ENCODE measurements at regions not wholly inside any gene's neighbourhood (a gene's known extent, or its start where the extent isn't known, plus 50 kb on each side); places are given as distances from the start of the nearest gene placed in this dataset.

DNA sequence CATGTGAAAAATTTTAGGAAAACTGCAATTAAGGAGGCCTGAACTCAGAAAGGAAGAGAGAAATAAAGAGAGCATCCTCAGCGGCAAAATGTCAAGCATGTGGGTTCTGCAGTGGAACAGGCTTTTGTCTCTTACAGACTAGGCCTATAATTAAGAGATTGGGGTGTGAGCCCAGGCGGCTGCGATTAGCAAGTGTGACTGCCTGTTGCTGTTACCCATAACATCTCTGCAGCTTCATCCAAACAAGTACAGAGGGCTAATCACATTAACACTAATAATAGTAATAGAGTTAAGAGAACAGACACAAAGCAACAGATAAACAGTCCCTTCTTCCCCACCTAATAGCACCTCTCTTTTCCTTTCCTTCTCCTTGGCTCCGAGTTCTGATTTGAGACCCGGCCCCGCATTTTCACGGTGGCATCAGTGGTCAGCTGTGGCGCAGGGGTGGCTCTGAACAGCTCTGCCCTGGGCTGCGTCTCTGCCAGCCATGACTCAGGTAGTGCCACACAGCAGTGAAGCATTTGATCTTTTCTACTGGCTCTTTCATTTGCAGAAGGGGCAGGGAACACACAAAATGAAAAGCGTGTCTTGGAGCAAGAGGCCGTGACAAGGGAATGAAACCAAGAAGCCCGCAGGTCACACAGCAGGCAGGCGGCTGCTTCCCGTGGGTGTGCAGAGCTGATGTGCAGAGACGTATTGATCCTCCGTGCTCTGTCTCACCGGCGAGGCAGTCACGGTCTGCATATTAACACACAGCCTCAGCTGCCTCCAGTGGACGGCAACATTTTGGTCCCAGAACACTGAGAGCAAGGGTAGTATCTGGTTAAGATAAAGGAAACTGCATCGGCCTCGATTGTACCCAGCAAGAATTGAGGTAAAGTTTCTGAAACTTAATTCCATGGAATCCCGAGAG is 103.1 kb downstream of the KLF6 start:
- DNase-seq, result no peak
- H3K36me3 Mint-ChIP-seq (ENCODE audit: low read depth), result no peaks in the 10 kb centered on the region
- H3K27me3 Mint-ChIP-seq, result no peaks in the 10 kb centered on the region
- H3K4me1 Mint-ChIP-seq (ENCODE audit: low read depth), result peaks cover 23% of the 10 kb centered on the region
- H3K4me3 Mint-ChIP-seq, result no peak overlapping the region
- no peak overlapping the region for H3K27ac Mint-ChIP-seq
- no peaks in the 10 kb centered on the region for H3K9me3 Mint-ChIP-seq

DNA sequence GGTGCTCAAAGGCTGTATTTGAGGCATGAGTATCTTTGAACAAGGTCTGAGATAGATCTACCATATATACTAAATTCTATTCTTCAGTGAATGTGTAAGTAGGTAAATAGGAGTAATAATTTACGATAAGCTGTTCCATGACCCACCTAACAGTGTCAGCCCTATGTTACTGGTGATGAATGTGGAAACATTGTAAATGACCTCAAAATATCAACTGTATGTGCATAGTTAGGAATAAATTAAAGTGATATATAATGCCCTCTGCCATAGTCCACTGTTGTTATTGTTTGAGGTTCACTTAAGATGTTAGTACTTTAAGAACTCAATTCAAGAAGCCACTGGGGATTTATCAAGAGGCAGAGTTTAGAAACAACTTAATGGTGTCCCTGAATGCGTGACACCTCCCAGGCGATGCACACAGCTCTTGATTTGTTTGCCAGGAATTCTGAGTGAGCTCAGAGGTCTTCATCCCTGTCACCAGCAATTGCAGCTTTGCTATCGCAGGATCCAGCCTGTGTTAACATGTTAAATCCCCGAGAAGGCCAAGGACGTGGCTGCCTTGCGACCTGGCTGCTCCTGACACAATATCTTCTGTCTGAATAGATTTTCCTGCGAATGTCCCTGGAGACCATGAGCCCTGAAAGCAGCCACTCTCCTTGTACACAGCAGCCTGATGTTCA is 104.9 kb downstream of the KLF6 start:
- H3K4me3 Mint-ChIP-seq, result no peak overlapping the region
- H3K9me3 Mint-ChIP-seq, result no peaks in the 10 kb centered on the region
- peaks cover 22% of the 10 kb centered on the region for H3K4me1 Mint-ChIP-seq (ENCODE audit: low read depth)
- H3K27me3 Mint-ChIP-seq, result no peaks in the 10 kb centered on the region
- H3K36me3 Mint-ChIP-seq (ENCODE audit: low read depth), result no peaks in the 10 kb centered on the region
- H3K27ac Mint-ChIP-seq, result no peak overlapping the region
- no peak for DNase-seq

DNA sequence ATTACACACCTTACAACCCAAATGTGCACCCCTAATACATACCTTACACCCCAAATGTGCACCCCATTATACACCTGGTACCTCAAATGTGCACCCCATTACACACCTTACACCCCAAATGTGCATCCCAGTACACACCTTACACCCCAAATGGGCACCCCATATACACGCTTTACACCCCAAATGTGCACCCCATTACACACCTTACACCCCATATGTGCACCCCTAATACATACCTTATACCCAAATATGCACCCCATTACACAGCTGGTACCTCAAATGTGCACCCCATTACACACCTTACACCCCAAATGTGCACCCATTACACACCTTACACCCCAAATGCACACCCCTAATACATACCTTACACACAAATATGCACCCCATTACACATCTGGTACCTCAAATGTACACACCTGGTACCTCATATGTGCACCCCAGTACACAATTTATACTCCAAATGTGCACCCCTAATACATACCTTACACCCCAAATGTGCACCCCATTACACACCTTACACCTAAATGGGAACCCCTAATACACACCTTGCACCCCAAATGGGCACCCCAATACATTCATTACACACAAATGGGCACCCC is 106.3 kb downstream of the KLF6 start:
- Mint-ChIP-seq H3K36me3 (ENCODE audit: low read depth) (no peaks in the 10 kb centered on the region), H3K4me1 (ENCODE audit: low read depth) (peaks cover 9% of the 10 kb centered on the region), H3K27me3 (no peaks in the 10 kb centered on the region), H3K9me3 (no peaks in the 10 kb centered on the region), H3K27ac (no peak overlapping the region), H3K4me3 (no peak overlapping the region)
- no peak for DNase-seq

DNA sequence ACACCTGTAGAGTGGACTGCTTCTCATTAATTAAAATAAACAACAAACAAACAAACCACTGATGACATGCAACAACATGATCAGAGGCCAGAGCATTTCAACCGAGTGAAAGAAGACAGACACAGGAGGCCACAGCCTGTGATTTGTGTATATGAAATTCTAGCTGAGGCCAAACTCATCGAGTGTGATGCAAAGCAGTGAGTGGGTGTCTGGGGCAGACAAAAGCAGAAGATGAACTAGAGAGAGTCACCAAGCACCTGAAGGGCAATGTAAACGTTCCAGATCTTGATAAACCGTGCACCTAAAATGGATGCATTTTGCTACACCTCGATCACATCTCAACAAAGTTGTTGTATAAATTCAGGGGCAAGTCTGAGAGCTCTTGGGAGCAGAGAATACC is 108.4 kb downstream of the KLF6 start:
- no peaks in the 10 kb centered on the region for H3K36me3 Mint-ChIP-seq (ENCODE audit: low read depth)
- H3K27me3 Mint-ChIP-seq, result no peaks in the 10 kb centered on the region
- no peaks in the 10 kb centered on the region for H3K9me3 Mint-ChIP-seq
- no peak overlapping the region for H3K27ac Mint-ChIP-seq
- no peak for DNase-seq
- H3K4me1 Mint-ChIP-seq (ENCODE audit: low read depth), result peaks cover 2% of the 10 kb centered on the region
- H3K4me3 Mint-ChIP-seq, result no peak overlapping the region

DNA sequence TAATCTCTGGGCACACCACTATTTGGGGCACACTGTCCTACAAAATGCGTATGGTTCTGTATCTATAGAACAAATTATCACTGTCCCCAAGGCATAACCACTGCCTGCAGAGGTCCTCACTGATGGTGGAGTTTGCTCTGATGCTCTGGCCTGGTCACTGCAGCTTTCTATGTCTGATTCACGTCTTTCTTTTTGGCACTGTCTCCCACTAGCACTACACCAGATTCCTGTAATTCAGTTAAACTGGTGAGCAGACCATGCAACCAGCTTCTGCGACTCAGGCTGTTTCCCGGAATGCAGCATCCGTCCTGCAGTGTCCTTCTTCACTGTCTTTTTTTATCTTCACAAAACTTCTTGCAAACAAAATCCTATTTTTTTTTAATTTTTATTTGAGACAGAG is 112.8 kb downstream of the KLF6 start:
- H3K9me3 Mint-ChIP-seq, result no peaks in the 10 kb centered on the region
- H3K36me3 Mint-ChIP-seq (ENCODE audit: low read depth), result no peaks in the 10 kb centered on the region
- H3K4me3 Mint-ChIP-seq, result no peak overlapping the region
- H3K27me3 Mint-ChIP-seq, result no peaks in the 10 kb centered on the region
- no peak for DNase-seq
- H3K27ac Mint-ChIP-seq, result no peak overlapping the region
- H3K4me1 Mint-ChIP-seq (ENCODE audit: low read depth), result peaks cover 28% of the 10 kb centered on the region

DNA sequence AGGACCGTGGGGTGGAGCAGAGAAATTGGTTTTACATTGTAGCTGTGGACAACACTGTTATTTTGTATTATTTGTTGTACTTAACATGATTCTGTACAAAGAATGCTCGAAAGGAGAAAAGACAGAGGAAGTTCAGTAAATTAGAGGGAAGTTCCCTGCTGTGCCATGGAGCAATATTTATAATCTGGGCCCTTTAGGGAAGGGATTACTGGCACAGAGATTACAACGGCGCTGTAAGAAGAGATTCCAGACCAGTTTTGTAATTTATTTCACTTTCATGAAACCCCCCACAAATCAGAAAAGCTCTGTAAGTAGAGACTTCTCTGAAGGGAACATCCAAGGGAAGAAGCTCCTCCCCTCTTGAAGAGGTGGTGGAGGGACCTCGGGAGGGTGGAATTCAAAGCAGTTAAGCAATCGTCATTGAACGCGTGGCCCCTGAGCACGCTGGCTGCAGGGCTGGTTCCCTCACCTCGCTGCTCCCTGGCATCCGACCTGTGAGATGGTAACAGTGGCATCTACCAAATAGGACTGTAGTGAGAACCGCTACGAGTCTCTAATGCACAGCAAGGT is 113.5 kb downstream of the KLF6 start:
- no peaks in the 10 kb centered on the region for H3K9me3 Mint-ChIP-seq
- no peak overlapping the region for H3K27ac Mint-ChIP-seq

DNA sequence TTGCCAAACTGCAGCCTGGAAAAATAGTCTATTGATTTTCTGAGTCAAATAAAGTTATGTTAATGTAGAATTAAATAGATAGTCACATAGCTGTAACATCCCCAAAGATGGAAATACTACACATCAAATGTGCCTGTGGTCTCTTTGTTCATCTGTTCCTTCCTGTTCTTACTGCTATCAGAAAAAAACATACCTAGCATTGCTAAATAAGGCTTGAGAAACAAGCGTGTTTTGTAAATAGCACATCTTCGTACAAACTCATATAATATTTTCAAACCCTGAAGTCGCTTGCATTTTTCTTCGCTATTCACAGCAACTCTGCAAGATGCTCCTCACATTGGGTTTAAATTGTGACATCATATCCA is 116.1 kb downstream of the KLF6 start:
- no peak for DNase-seq
- H3K36me3 Mint-ChIP-seq (ENCODE audit: low read depth), result no peaks in the 10 kb centered on the region
- H3K27me3 Mint-ChIP-seq, result no peaks in the 10 kb centered on the region
- peak overlapping the region; percentile 91 for H3K27ac Mint-ChIP-seq
- H3K4me3 Mint-ChIP-seq, result peak overlapping the region; percentile 75
- no peaks in the 10 kb centered on the region for H3K9me3 Mint-ChIP-seq
- H3K4me1 Mint-ChIP-seq (ENCODE audit: low read depth), result peaks cover 42% of the 10 kb centered on the region

More for the DNA sequence above, 113.5 kb downstream of the KLF6 start:
- peaks cover 35% of the 10 kb centered on the region for H3K4me1 Mint-ChIP-seq (ENCODE audit: low read depth)
- no peak for DNase-seq
- H3K4me3 Mint-ChIP-seq, result no peak overlapping the region
- H3K36me3 Mint-ChIP-seq (ENCODE audit: low read depth), result no peaks in the 10 kb centered on the region
- no peaks in the 10 kb centered on the region for H3K27me3 Mint-ChIP-seq

DNA sequence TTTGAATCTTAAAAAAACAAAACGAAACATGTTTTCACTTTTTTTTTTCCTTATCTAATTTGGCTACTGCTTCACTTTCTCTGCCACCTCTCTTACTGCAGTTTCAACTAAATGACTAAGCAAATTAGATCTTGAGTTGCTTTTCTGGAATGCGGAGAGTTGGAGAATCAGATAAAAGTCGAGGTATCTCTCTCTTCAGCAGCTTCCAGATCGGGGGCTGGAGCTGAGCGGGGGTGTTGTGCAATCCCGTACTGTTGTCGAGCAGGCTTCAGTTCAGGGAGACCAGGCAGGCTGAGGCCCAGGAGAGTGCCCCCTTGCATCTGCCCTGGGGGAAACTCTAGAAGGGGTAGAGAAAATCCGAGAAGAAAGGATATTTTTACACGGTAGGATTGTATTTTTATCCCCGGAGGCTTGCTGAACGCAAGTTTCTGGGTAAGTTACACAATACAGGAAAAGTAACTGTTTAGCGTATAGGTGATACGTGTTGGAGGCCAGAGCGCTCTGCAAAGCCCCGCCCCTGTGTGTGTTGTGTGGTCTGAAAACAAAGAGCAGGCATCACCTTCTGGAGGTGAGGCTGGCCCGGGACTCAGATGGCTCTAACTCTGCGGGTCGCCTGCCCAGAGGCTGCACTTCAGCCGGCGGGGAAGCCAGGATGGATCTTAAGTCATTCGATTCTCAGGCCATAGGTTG is 116.6 kb downstream of the KLF6 start:
- Mint-ChIP-seq H3K27ac (peak overlapping the region; percentile 91), H3K27me3 (no peaks in the 10 kb centered on the region), H3K4me1 (ENCODE audit: low read depth) (peaks cover 42% of the 10 kb centered on the region), H3K9me3 (no peaks in the 10 kb centered on the region), H3K4me3 (peak overlapping the region; percentile 75), H3K36me3 (ENCODE audit: low read depth) (no peaks in the 10 kb centered on the region)
- DNase-seq, result peak; percentile 70

DNA sequence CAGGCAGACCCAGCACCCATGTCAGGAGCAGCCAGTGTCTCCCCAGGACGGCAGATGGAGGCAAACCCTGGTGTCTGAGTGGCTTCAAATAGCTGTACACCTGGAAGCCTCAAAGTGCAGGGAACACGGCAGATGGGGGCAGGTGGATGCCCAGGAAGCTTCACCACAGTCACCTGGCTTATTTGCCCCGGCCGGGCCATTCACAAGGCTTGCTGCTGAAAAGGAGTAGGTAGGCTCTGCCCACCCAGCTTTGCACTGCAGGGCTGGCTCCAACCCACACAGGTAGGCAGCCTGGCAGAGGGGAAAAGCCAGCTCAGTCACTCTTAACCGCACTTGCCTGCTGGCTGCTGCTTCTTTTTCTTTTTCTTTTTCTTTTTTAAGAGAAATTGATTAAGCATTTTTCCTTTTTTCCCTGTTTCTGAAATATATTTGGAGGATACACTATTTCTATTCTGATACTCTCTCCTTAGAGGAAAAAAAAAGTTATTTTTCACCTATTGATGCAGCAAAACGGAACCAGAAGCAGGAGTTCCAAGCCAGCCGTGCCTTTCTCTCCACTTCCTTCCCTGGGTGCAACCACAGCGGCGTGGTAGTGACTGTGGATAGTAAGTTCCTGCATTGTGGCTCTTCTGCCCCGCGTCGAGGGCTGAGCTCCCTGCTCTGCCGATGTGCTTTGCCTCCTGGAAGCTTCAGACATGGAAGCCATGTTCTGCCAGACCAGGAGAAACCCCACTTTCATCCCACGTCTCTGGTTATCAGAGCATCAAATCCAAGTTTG is 118.3 kb downstream of the KLF6 start:
- Mint-ChIP-seq H3K4me1 (ENCODE audit: low read depth) (peaks cover 42% of the 10 kb centered on the region), H3K27ac (peak overlapping the region; percentile 9), H3K4me3 (peak overlapping the region; percentile 48), H3K9me3 (no peaks in the 10 kb centered on the region), H3K27me3 (no peaks in the 10 kb centered on the region), H3K36me3 (ENCODE audit: low read depth) (no peaks in the 10 kb centered on the region)
- peak; percentile 66 for DNase-seq

DNA sequence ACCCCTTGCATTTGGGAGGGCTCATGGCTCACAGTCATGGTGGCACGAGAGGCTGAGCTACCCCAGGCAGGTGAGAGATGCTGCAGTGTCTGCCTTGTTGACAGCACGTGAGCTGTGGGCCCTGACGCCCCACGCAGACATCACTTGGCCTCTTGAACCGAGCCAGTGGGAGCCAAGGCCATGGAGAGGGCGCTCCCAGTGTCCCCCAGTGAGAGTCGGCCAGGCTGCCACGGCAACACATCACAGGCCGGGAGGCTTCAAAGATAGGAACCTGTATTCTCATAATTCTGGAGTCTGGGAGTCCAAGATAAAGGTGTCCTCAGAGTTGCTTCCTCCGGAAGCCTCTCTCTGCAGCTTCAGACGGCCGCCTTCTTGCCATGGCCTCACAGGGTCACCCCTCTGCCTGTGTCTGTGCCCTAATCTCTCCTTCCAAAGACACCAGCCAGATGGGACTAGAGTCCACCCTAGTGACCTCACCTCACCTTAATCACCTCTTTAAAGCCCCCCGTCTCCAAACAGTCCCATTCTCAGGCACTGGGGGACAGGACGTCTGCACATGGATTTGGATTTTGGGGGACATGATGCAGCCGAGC is 119.6 kb downstream of the KLF6 start:
- H3K4me3 Mint-ChIP-seq, result no peak overlapping the region
- no peaks in the 10 kb centered on the region for H3K27me3 Mint-ChIP-seq
- DNase-seq, result no peak
- no peak overlapping the region for H3K27ac Mint-ChIP-seq
- H3K4me1 Mint-ChIP-seq (ENCODE audit: low read depth), result peaks cover 42% of the 10 kb centered on the region
- no peaks in the 10 kb centered on the region for H3K36me3 Mint-ChIP-seq (ENCODE audit: low read depth)
- H3K9me3 Mint-ChIP-seq, result peaks cover 3% of the 10 kb centered on the region

DNA sequence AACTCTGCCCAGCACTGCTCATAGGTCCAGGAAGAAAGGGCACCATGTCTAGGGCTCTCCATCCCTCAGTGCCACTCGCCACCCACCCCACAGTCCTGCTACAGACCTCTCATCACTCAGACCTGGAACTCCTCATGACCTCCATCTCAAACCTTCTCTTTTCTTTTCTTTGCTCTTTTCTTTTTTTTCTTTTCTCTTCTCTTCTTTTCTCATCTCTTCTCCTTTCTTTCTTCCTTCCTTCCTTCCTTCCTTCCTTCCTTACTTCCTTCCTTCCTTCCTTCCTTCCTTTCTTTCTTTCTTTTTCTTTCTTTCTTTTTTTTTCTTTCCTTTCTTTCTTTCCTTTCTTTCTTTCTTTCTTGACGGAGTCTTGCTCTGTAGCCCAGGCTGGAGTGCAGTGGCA is 122.2 kb downstream of the KLF6 start:
- peaks cover 3% of the 10 kb centered on the region for H3K9me3 Mint-ChIP-seq
- H3K27me3 Mint-ChIP-seq, result no peaks in the 10 kb centered on the region
- no peak overlapping the region for H3K4me3 Mint-ChIP-seq
- H3K4me1 Mint-ChIP-seq (ENCODE audit: low read depth), result peaks cover 21% of the 10 kb centered on the region
- DNase-seq, result no peak
- H3K36me3 Mint-ChIP-seq (ENCODE audit: low read depth), result no peaks in the 10 kb centered on the region
- no peak overlapping the region for H3K27ac Mint-ChIP-seq

DNA sequence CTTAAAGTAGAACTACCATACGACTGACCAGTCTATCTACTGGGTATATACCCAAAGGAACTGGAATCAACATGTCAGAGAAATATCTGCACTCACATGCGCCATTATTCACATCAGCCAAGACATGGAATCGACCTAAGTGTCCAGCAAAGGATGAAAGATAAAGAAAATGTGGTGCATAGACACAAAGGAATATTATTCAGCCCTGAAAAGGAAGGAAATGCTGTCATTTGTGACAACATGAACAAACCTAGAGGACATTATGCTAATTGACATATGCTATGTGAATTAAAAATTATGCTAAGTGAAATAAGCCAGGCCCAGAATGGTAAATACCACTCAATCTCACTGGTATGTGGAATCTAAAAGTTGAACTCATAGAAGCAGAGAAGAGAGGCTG is 123.7 kb downstream of the KLF6 start:
- H3K36me3 Mint-ChIP-seq (ENCODE audit: low read depth), result no peaks in the 10 kb centered on the region
- peaks cover 6% of the 10 kb centered on the region for H3K4me1 Mint-ChIP-seq (ENCODE audit: low read depth)
- peaks cover 3% of the 10 kb centered on the region for H3K27me3 Mint-ChIP-seq
- no peak overlapping the region for H3K27ac Mint-ChIP-seq
- H3K9me3 Mint-ChIP-seq, result peaks cover 3% of the 10 kb centered on the region
- no peak for DNase-seq
- H3K4me3 Mint-ChIP-seq, result no peak overlapping the region

DNA sequence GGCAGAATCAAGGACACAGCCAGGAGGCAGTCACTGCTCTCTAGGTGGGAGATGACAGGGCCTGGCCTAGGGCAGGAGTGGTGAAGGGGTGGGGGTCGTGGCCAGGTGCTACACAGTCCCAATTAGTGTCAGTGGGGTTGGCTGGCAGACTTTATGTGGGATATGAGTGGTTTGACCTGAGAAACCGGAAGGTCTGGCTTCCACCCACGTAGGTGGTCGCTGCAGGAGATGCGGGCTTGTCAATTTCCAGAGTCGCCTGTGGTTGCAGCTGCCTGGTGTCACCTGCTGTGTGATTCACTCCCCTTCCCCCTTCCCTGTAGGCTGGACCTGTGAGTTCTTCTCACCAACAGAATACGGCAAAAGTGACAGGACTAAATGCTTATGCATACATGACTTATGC is 124.3 kb downstream of the KLF6 start:
- Mint-ChIP-seq H3K27me3 (peaks cover 8% of the 10 kb centered on the region), H3K9me3 (peaks cover 3% of the 10 kb centered on the region), H3K36me3 (ENCODE audit: low read depth) (no peaks in the 10 kb centered on the region), H3K27ac (no peak overlapping the region), H3K4me3 (no peak overlapping the region), H3K4me1 (ENCODE audit: low read depth) (peaks cover 3% of the 10 kb centered on the region)
- DNase-seq, result no peak

Data from activated T-cell treated with anti-CD3 and anti-CD28 coated beads, Interleukin-2, amount 50 U/mL, for 24 hours (primary cell).